GM21515 (cell line): ENCODE measurements at regions not wholly inside any gene's neighbourhood (a gene's known extent, or its start where the extent isn't known, plus 50 kb on each side); places are given as distances from the start of the nearest gene placed in this dataset.
"Not testable (repeated sequence)": the region's sequence is repeated elsewhere in the genome, so short reads cannot be mapped to it uniquely, and the experiment has no call there.

Experiments
- ATAC-seq: cut with Tn5 transposase; IDR thresholded peaks from one replicate; pipeline ENCODE4 v1.9.1; 2021; ENCODE audit not compliant: unreplicated experiment

DNA sequence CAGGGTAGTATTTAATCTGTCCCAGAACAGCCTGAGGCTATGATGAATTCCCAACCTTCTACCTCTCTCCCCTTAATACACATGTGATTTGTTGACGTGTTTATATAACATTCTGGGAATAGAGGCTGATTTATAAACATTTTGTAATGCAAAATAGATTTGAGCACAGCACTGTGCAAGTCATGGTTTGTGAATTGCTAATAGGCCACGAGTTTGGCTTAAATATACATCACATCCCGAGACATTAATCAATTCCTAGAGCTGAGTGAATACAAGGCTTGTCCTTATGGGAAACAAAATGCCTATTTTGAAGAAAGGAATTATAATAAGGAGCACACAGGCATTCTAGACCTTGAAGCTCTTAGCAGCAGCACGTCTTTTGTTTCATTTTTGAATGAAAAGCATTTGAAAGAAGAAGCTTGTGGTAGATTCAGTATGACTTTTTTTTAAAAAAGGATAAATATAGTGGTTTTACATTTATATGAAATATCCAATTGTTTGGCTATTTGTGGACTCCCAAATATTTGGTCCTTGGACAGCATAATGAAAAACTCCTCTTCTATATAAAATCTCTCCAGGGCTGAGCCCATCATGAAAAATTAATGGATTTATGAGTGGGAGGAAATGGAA lies 116.4 kb downstream of the SLC17A6 start:
- ATAC-seq: no peak

DNA sequence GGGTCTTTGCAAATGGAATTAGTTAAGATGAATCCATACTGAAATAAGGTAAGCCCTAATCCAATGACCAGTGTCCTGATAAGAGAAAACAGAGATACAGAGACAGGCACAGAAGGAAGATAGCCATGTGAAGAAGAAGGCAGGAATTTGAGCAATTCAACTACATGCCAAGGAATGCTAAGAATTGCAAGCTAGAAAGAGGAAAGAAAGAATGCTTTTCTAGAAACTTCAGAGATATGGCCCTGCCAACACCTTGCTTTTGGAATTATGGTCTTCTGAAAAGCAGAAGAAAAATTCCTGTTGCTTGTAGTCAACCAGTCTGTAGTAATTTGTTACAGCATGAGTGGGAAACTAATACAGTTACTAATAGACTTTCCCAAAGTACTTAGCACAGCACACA lies 111.3 kb downstream of the SLC17A6 start:
- ATAC-seq: no peak

DNA sequence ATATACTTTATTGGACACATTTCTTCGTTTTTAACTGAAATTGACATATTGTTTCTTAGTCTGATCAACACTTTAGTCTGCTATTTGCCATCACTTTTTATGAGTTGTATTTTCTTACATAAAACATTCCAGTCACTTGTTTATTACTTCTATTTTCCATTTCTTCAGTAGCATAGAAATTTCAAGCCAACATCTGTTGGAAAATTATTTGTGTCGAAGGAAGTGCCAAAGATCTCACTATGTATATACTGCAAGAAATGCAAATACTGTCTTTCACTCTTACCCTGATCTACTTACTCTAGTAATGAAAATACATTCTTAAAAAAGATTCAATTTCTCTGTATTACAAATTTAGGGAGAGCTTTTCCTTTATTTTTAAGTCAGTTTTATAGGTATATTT lies 105.9 kb downstream of the SLC17A6 start:
- no peak for ATAC-seq

DNA sequence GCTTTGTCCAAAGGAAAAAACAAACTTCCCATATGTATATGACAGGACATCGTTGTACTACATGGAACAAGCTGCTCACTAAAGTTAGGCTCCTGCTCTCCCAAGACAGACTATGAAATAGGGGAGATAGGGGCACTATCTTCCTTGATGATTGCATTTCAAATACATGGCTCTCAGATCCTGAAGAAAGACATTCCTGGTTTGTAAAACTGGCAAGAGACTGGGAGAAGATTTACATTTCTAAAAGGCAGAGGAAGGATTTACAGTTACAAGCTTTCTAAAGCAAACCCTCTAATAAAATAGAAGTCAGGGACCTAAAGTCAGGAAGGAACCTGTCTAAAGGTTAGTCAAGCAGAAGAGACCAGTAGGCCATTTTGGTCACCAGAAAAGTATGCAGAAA lies 103.7 kb downstream of the SLC17A6 start:
- no peak for ATAC-seq

DNA sequence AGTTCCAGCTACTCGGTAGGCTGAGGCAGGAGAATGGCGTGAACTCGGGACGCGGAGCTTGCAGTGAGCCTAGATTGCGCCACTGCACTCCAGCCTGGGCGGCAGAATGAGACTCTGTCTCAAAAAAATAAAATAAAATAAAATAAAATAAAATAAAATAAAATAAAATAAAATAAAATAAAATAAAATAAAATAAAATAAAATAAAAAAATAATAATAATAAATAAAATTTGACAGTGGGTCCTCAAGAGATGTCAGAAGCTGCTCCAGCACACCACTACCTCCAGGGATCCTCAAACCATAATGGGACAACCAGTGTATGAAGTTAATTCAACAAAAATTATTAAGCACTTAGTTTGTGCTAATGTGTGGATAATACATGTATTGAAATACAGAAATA lies 97.4 kb downstream of the SLC17A6 start:
- not testable (repeated sequence) for ATAC-seq

DNA sequence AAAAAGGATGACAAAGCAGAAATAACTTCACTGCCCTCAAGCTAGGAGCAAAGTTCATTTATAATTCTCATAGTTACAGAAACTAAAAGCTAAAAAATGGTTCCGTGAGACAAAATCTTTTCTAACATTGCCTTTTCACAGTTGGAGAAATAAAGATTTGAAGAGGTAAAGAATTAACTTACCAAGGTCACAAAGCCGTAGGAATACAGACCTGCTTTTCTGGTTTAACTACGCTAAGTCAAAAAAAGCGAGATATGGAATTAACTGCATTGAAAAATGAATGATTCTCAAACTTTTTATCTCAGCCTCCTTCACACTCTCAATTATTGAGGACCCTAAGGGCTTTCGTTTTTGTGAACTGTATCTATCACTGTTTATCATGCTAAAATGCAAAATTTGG lies 95.3 kb downstream of the SLC17A6 start:
- no peak for ATAC-seq

DNA sequence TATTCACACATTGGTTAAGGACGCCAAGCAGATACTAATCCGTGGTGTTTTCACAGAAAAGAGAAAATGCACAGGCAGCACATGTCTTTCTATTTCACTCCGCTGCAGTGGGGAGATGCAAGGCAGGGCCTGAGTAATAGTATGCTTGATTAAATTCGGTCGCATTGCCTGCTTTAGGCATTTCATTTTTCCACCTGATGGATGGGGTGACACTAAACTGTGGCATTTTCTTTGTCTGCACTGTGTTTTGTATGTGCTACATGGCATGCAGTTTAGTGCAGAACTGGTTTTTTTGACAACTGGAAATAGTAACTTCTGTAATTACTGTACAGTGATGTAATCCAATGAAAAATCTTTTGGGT lies 94.9 kb downstream of the SLC17A6 start:
- ATAC-seq: no peak

DNA sequence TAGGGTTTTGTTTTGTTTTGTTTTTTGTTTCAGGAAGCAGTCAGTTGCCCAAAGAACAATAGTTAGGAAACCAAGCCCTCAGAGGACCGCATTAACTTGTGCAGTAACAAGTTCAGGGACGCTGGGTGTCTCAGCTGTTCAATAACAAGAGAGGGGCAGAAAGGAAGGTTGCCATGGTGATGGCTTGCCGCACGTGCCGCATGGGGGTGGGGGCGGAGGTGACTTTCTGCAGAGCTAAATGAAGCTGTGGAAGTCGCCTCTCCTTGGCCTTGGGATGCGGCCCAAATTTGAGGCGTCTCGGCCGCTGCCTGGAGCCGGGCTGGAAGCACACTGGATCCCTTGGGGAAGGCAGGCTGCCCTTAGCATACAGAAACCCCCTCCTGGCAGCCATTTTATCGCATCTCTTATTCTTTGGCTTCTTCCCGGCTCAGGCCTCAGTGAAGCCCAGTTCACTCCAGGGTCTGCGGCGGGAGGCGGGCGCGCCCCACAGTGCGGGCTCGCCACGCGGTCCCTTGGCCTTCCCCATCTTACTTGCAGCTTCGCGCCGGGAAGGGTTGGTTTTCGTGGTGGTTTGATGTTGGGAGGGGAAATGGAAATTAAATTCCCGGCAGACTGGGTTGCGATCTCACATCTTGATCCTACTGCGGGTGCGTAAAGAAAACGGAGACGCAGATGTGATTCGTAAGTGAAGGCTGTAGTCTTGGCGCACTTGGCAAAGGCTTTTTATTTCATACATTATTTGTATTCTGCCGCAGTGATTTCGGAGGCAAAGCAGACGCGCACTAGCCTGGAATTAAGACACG lies 94.3 kb downstream of the SLC17A6 start:
- no peak for ATAC-seq

DNA sequence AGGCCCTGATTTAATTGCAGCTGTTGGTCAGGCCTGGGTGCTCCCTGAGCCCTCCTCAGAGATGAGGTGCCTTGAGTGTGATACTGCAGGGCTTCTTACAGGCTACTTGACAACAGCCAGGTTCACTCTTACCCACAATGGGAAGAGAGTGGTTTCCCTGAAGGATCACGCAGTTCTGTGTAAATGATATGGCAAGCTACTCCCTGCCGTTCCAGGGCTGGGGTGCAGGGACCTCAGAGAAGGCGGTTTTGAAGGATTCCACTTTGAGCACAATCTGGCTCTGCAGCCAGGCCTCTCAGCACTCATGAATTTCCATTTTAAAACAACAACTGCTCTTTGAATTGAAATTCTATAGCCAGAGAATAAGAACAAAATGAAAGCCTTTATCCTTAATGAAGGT lies 92.9 kb downstream of the SLC17A6 start:
- no peak for ATAC-seq

DNA sequence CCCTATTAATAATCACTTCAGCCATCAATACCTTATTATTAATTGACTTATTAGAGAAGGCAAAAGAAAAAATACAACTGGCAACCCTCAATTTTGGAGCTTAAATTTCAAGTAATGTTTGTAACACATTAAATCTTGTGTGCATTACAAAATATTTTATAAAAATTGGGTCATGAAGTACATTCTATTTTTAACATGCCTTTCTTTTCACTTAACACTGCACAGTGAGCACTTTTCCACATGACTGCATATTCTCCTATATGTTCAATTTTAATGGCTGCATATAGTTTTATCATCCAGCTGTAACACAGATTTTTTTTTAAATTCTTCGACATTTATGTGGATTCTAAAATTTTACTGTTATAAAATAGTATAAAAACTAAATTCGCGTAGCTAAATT lies 92.5 kb downstream of the SLC17A6 start:
- no peak for ATAC-seq

DNA sequence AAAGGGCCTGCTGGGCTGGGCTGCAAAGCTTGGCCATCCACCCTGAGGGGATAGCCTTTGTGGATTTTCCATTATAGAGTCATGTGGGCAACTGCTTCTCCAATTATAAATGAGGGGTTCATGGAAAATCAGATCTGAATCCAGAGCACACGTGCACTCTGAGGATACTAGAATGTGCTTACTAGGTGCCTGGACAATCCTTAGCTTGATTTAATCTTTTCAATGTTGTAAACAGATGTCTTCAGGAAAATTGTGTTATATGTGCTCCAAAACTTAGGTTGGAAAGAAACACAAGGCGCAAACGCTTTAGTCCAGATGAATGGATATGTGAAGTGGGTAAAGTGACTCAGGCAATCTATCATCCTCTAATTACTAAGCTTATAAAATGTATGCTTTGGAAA lies 92.0 kb downstream of the SLC17A6 start:
- ATAC-seq: no peak
